ENCODE measurements at regions not wholly inside any gene's neighbourhood (a gene's known extent, or its start where the extent isn't known, plus 50 kb on each side); places are given as distances from the start of the nearest gene placed in this dataset.

GRCh38 chr5:5782402-5782801, 359.9 kb downstream of the ICE1 start:
- no peaks in the 10 kb centered on the region for H3K4me1 ChIP-seq (replicated peaks in 1 of 4; ENCODE audit: control insufficient read depth in 3 of 4, insufficient read depth in 4 of 4, low read length in 3 of 4)
- ChIA-PET CTCF (ENCODE audit: partially characterized antibody) (no interaction called here), POLR2A (ENCODE audit: partially characterized antibody) (no interaction called here)
- no peak overlapping the region for H2BK5ac ChIP-seq (ENCODE audit: low read depth, low read length)
- no peak overlapping the region for H2BK20ac ChIP-seq (ENCODE audit: low read length)
- peak in 1 of 2 experiments; percentile 5 for DNase-seq (ENCODE audit: low read depth in 1 of 2, low spot score in 2 of 2)
- H4K91ac ChIP-seq (replicated peaks; ENCODE audit: insufficient read length, low read length) = no peak overlapping the region
- no peak overlapping the region for H4K8ac ChIP-seq (ENCODE audit: extremely low read depth, insufficient read depth, low read length)
- no peak overlapping the region for H2AFZ ChIP-seq (ENCODE audit: low read length)
- no peaks in the 10 kb centered on the region for H3K79me1 ChIP-seq (ENCODE audit: low read depth, low read length)
- H3K4me2 ChIP-seq (ENCODE audit: insufficient read depth in 1 of 2, low read depth in 2 of 2, low read length in 2 of 2) = no peak overlapping the region
- no peak overlapping the region for H3K27ac ChIP-seq (ENCODE audit: low read depth, low read length)
- H3K14ac ChIP-seq (ENCODE audit: insufficient read length) = no peak overlapping the region
- H2BK12ac ChIP-seq (ENCODE audit: low read depth, low read length) = no peak overlapping the region
- H3K23ac ChIP-seq (ENCODE audit: insufficient read length) = no peak overlapping the region
- no peak overlapping the region for H2BK120ac ChIP-seq (replicated peaks; ENCODE audit: low read depth, low read length)
- H3K56ac ChIP-seq (replicated peaks; ENCODE audit: insufficient read length, low read depth, low read length) = no peak overlapping the region
- H3K9ac ChIP-seq (replicated peaks in 1 of 4; ENCODE audit: extremely low read depth in 1 of 4, low read depth in 3 of 4, low read length in 3 of 4) = no peak overlapping the region
- no peak overlapping the region for H3K18ac ChIP-seq (ENCODE audit: extremely low read depth, low read length)
- H3K4ac ChIP-seq (replicated peaks; ENCODE audit: insufficient read length, low read depth, low read length) = no peak overlapping the region
- no peak for FAIRE-seq
- peaks cover 6 to 8% of the 10 kb centered on the region in 2 experiments; a peak in 2 of 4 replicates for H3K9me3 ChIP-seq (ENCODE audit: insufficient read depth in 2 of 2, low read depth in 1 of 2, low read length in 1 of 2)
- no peak overlapping the region for H2BK15ac ChIP-seq (ENCODE audit: low read length)
- H3K79me2 ChIP-seq (ENCODE audit: control insufficient read depth in 1 of 2, insufficient read depth in 2 of 2, low read length in 2 of 2) = no peaks in the 10 kb centered on the region
- no peaks in the 10 kb centered on the region for H3K27me3 ChIP-seq (replicated peaks in 1 of 4; ENCODE audit: control insufficient read depth in 3 of 4, extremely low read depth in 1 of 4, insufficient read depth in 3 of 4, low read length in 3 of 4)
- H2AK5ac ChIP-seq (ENCODE audit: low read depth, low read length) = no peak overlapping the region
- no peaks in the 10 kb centered on the region for H3K23me2 ChIP-seq (ENCODE audit: low read depth, low read length)
- 86% methylated on average over 4 of the region's 4 CpGs; no CpG with 5 or more reads in 1 of the 2 experiments for WGBS, 2 experiments (ENCODE audit: extremely low coverage in 1 of 2, insufficient coverage in 1 of 2, insufficient read length in 1 of 2, insufficient replicate concordance in 2 of 2, low coverage in 1 of 2, low lambda C conversion rate in 2 of 2, missing lambda C conversion rate in 1 of 2)
- H3K4me3 ChIP-seq (ENCODE audit: extremely low read depth in 1 of 4, insufficient read depth in 2 of 4, low read depth in 3 of 4, low read length in 4 of 4) = no peak overlapping the region
- no peaks in the 10 kb centered on the region for H4K20me1 ChIP-seq (replicated peaks in 1 of 2; ENCODE audit: control insufficient read depth in 1 of 2, insufficient read depth in 2 of 2, low read length in 2 of 2)
- no peak overlapping the region for H4K5ac ChIP-seq (ENCODE audit: insufficient read length, low read depth, low read length)
- H3K36me3 ChIP-seq (ENCODE audit: control insufficient read depth in 2 of 4, insufficient read depth in 4 of 4, low read length in 3 of 4) = no peaks in the 10 kb centered on the region
- no peak for TF ChIP-seq CTCF (IDR thresholded peaks at IDR 0.05; ENCODE audit: control extremely low read depth in 1 of 3, insufficient read depth in 1 of 3, low read depth in 1 of 3, low read length in 3 of 3)

Measured in H1 (cell line).